CD14-positive monocyte (primary cell): ENCODE measurements at regions not wholly inside any gene's neighbourhood (a gene's known extent, or its start where the extent isn't known, plus 50 kb on each side); places are given as distances from the start of the nearest gene placed in this dataset.

ENCODE experiments used
- DNase-seq, 3 donors: peaks; one replicate each; pipeline ENCODE4 v3.0.0-alpha.2; 2011 to 2022
- H2AFZ ChIP-seq: 2 replicates; pipeline ENCODE4 v1.6.0; 2012; ENCODE audit warnings: mild to moderate bottlenecking, low read depth, low read length, inconsistent platforms; ENCODE audit not compliant: insufficient read depth, poor library complexity, severe bottlenecking
- H3K27ac ChIP-seq, 2 donors: 1 replicate in 1 of 2; 2 replicates in 1 of 2; pipeline ENCODE4 v1.5.1; 2012 to 2013; ENCODE audit warnings: low read length in 2 of 2, control low read depth in 1 of 2, inconsistent platforms in 1 of 2, low read depth in 1 of 2, mild to moderate bottlenecking in 1 of 2
- H3K27me3 ChIP-seq, 2 donors: one replicate each; pipeline versions ENCODE4 v1.6.0 to v1.6.1; 2011 to 2013; ENCODE audit warnings: low read length in 2 of 2; ENCODE audit not compliant: control insufficient read depth in 2 of 2, insufficient read depth in 2 of 2
- H3K36me3 ChIP-seq, 2 donors: replicated peaks in 1 of 2; 1 replicate in 1 of 2; 2 replicates in 1 of 2; pipeline versions ENCODE4 v1.5.1 to v1.6.1; 2012 to 2013; ENCODE audit warnings: low read length in 2 of 2, control low read depth in 1 of 2, inconsistent platforms in 1 of 2, mild to moderate bottlenecking in 1 of 2; ENCODE audit not compliant: insufficient read depth in 2 of 2, control insufficient read depth in 1 of 2
- H3K4me1 ChIP-seq, 2 donors: 1 replicate in 1 of 2; 2 replicates in 1 of 2; pipeline versions ENCODE4 v1.5.1 to v1.6.1; 2012 to 2013; ENCODE audit warnings: low read length in 2 of 2, control low read depth in 1 of 2, inconsistent platforms in 1 of 2, mild to moderate bottlenecking in 1 of 2, moderate library complexity in 1 of 2; ENCODE audit not compliant: insufficient read depth in 2 of 2, control insufficient read depth in 1 of 2
- H3K4me2 ChIP-seq: replicated peaks from 2 replicates; pipeline ENCODE3; 2012; ENCODE audit warnings: low read length, moderate library complexity, mild to moderate bottlenecking; ENCODE audit not compliant: poor library complexity, severe bottlenecking; ENCODE audit errors: extremely low read depth
- H3K4me3 ChIP-seq, 3 experiments: fragments of 200-600 bp in 1 of 3; sonication (generic) in 1 of 3; replicated peaks in 1 of 3; 1 replicate in 2 of 3; 2 replicates in 1 of 3; pipeline ENCODE4 v1.5.1; 2011 to 2013; ENCODE audit warnings: low read length in 3 of 3, mild to moderate bottlenecking in 3 of 3, control low read depth in 2 of 3, low read depth in 2 of 3, inconsistent platforms in 1 of 3, moderate library complexity in 1 of 3
- H3K79me2 ChIP-seq: 2 replicates; pipeline ENCODE4 v1.6.0; 2012; ENCODE audit warnings: mild to moderate bottlenecking, control low read depth, inconsistent platforms, low read length, moderate library complexity; ENCODE audit not compliant: insufficient read depth
- H3K9ac ChIP-seq: 2 replicates; pipeline ENCODE4 v1.6.0; 2017; ENCODE audit warnings: low read length, mild to moderate bottlenecking; ENCODE audit not compliant: insufficient read depth, poor library complexity, severe bottlenecking
- H3K9me3 ChIP-seq, 2 donors: replicated peaks in 1 of 2; 1 replicate in 1 of 2; 2 replicates in 1 of 2; pipeline versions ENCODE4 v1.5.1 to v1.6.1; 2012 to 2013; ENCODE audit warnings: low read length in 2 of 2, control low read depth in 1 of 2; ENCODE audit not compliant: control insufficient read depth in 1 of 2, insufficient read depth in 1 of 2
- H4K20me1 ChIP-seq: 2 replicates; pipeline ENCODE4 v1.6.0; 2012; ENCODE audit warnings: mild to moderate bottlenecking, low read length, control low read depth, moderate library complexity; ENCODE audit not compliant: insufficient read depth
- H3K27ac Mint-ChIP-seq, 7 donors: one replicate each; pipeline ENCODE4 v1.8.0; 2020; ENCODE audit warnings: mild to moderate bottlenecking in 7 of 7, mixed read lengths in 7 of 7, moderate library complexity in 6 of 7, inconsistent platforms in 2 of 7
- H3K27me3 Mint-ChIP-seq, 3 donors: one replicate each; pipeline ENCODE4 v1.8.0; 2021 to 2022; ENCODE audit warnings: low read depth in 3 of 3, mild to moderate bottlenecking in 3 of 3, mixed read lengths in 3 of 3, moderate library complexity in 3 of 3, inconsistent platforms in 1 of 3
- H3K36me3 Mint-ChIP-seq, 2 donors: one replicate each; pipeline ENCODE4 v1.8.0; 2020; ENCODE audit warnings: mixed read lengths in 2 of 2, inconsistent platforms in 1 of 2, mild to moderate bottlenecking in 1 of 2
- H3K4me1 Mint-ChIP-seq: one replicate; pipeline ENCODE4 v1.8.0; 2020; ENCODE audit warnings: mild to moderate bottlenecking, mixed read lengths
- H3K4me3 Mint-ChIP-seq, 2 donors: one replicate each; pipeline ENCODE4 v1.8.0; 2020; ENCODE audit warnings: mild to moderate bottlenecking in 2 of 2, mixed read lengths in 2 of 2, moderate library complexity in 1 of 2
- H3K9me3 Mint-ChIP-seq, 7 donors: one replicate each; pipeline ENCODE4 v1.8.0; 2020 to 2022; ENCODE audit warnings: mixed read lengths in 7 of 7, mild to moderate bottlenecking in 6 of 7, moderate library complexity in 6 of 7, inconsistent platforms in 2 of 7
- CTCF ChIP-seq: fragments of 200-600 bp; IDR thresholded peaks from one replicate; pipeline ENCODE4 v1.8.0; 2022; ENCODE audit warnings: antibody characterized with exemption, mild to moderate bottlenecking
- WGBS: methylation state at CpG from one replicate; pipeline ENCODE4 v1.1.5; 2013; ENCODE audit warnings: missing lambda C conversion rate; ENCODE audit not compliant: insufficient coverage; 5-methylcytosine and 5-hydroxymethylcytosine counted together
- intact Hi-C, 2 donors: fragments of 100-400 bp; cut with micrococcal nuclease; formaldehyde crosslinking; loops; one replicate each; pipeline versions ENCODE4 v1.15.0 to v1.15.1; 2023

- Histone ChIP-seq H3K4me1 (no peaks in the 10 kb centered on the region), H3K9ac (no peak overlapping the region), H2AFZ (no peak overlapping the region), H3K4me2 (no peak overlapping the region), H3K79me2 (no peaks in the 10 kb centered on the region), H3K27ac (no peak overlapping the region), H3K9me3 (peaks cover 0 to 6% of the 10 kb centered on the region in 2 donors), H3K36me3 (no peaks in the 10 kb centered on the region), H3K27me3 (no peaks in the 10 kb centered on the region), H3K4me3 (no peak overlapping the region), H4K20me1 (no peaks in the 10 kb centered on the region)
- Mint-ChIP-seq H3K27me3 (peaks cover 0 to 3% (median 0%) of the 10 kb centered on the region in 3 donors), H3K4me1 (no peaks in the 10 kb centered on the region), H3K27ac (no peak overlapping the region), H3K4me3 (no peak overlapping the region), H3K9me3 (peaks cover 0 to 12% (median under 1%) of the 10 kb centered on the region in 7 donors), H3K36me3 (no peaks in the 10 kb centered on the region)
- 100% methylated on average over 1 of the region's 2 CpGs for WGBS
- DNase-seq = no peak
- intact Hi-C loops = no loop called here
- no peak for TF ChIP-seq CTCF
Observed at GRCh38 chr3:158958873-158959272, 157.0 kb downstream of the MFSD1 start.

- no peaks in the 10 kb centered on the region for H3K4me1 ChIP-seq
- no peak overlapping the region for H3K4me3 ChIP-seq
- no peak for TF ChIP-seq CTCF
- no peak overlapping the region for H3K27ac Mint-ChIP-seq
- no peaks in the 10 kb centered on the region for H3K4me1 Mint-ChIP-seq
- H3K4me2 ChIP-seq = no peak overlapping the region
- H3K27me3 Mint-ChIP-seq = peaks cover 0 to 3% (median 2%) of the 10 kb centered on the region in 3 donors
- H3K27me3 ChIP-seq = no peaks in the 10 kb centered on the region
- H4K20me1 ChIP-seq = no peaks in the 10 kb centered on the region
- no peak overlapping the region for H3K27ac ChIP-seq
- peaks cover 0 to 11% (median 2%) of the 10 kb centered on the region in 7 donors for H3K9me3 Mint-ChIP-seq
- intact Hi-C loops = no loop called here
- no peaks in the 10 kb centered on the region for H3K36me3 ChIP-seq
- H2AFZ ChIP-seq = no peak overlapping the region
- no peaks in the 10 kb centered on the region for H3K36me3 Mint-ChIP-seq
- no peaks in the 10 kb centered on the region for H3K79me2 ChIP-seq
- no peak for DNase-seq
- 60% methylated on average over 1 of the region's 4 CpGs for WGBS
- H3K9me3 ChIP-seq = peaks cover 0 to 5% of the 10 kb centered on the region in 2 donors
- H3K9ac ChIP-seq = no peak overlapping the region
- H3K4me3 Mint-ChIP-seq = no peak overlapping the region
Observed at GRCh38 chr3:158961471-158961870, 159.6 kb downstream of the MFSD1 start.
